Neural cell (in vitro differentiated cells): ENCODE measurements at regions not wholly inside any gene's neighbourhood (a gene's known extent, or its start where the extent isn't known, plus 50 kb on each side); places are given as distances from the start of the nearest gene placed in this dataset.

Experiments used
- H2AFZ ChIP-seq: fragments of 200-600, 300-800 bp; sonication (generic), shearing (Covaris generic); 2 replicates; pipeline ENCODE4 v1.6.0; 2014; ENCODE audit warnings: low read depth, mild to moderate bottlenecking, antibody characterized with exemption, low read length, moderate library complexity
- H3F3A ChIP-seq: fragments of 200-600 bp; shearing (Covaris generic); 2 replicates; pipeline ENCODE4 v1.6.1; 2016; ENCODE audit warnings: mild to moderate bottlenecking, moderate library complexity, mixed read lengths, antibody characterized with exemption, low read length; ENCODE audit not compliant: insufficient read depth, poor library complexity, severe bottlenecking
- H3K27ac ChIP-seq: fragments of 200-600, 300-800 bp; sonication (generic), shearing (Covaris generic); 2 replicates; pipeline ENCODE4 v1.5.1; 2014; ENCODE audit warnings: mild to moderate bottlenecking, low read length, moderate library complexity
- H3K27me3 ChIP-seq: fragments of 300-800, 200-600 bp; sonication (generic), shearing (Covaris generic); 2 replicates; pipeline ENCODE4 v1.6.0; 2014; ENCODE audit warnings: mild to moderate bottlenecking, low read depth, low read length, moderate library complexity; ENCODE audit not compliant: insufficient read depth
- H3K36me3 ChIP-seq: fragments of 300-800, 200-600 bp; sonication (generic), shearing (Covaris generic); 2 replicates; pipeline ENCODE4 v1.5.1; 2014; ENCODE audit warnings: mild to moderate bottlenecking, antibody characterized with exemption, low read length, moderate library complexity; ENCODE audit not compliant: insufficient read depth
- H3K4me2 ChIP-seq: fragments of 300-800, 200-600 bp; sonication (generic), shearing (Covaris generic); 2 replicates; pipeline ENCODE4 v1.6.0; 2014; ENCODE audit warnings: mild to moderate bottlenecking, low read length
- H3K4me3 ChIP-seq: fragments of 300-800, 200-600 bp; sonication (generic), shearing (Covaris generic); 2 replicates; pipeline ENCODE4 v1.5.1; 2014; ENCODE audit warnings: mild to moderate bottlenecking, low read length, moderate library complexity
- H3K79me2 ChIP-seq: fragments of 200-600 bp; shearing (Covaris generic); replicated peaks from 2 replicates; pipeline ENCODE4 v1.6.0; 2014; ENCODE audit warnings: mild to moderate bottlenecking, low read length, moderate library complexity; ENCODE audit not compliant: insufficient read depth
- H3K9ac ChIP-seq: fragments of 300-800, 200-600 bp; sonication (generic), shearing (Covaris generic); 2 replicates; pipeline ENCODE4 v1.6.1; 2016; ENCODE audit warnings: mild to moderate bottlenecking, low read length, mixed read lengths
- H3K9me2 ChIP-seq: fragments of 200-600 bp; shearing (Covaris generic); 2 replicates; pipeline ENCODE4 v1.6.1; 2016; ENCODE audit warnings: mild to moderate bottlenecking, low read length, mixed read lengths; ENCODE audit not compliant: insufficient read depth
- H3K9me3 ChIP-seq: fragments of 200-600, 300-800 bp; sonication (generic), shearing (Covaris generic); 2 replicates; pipeline ENCODE4 v1.6.1; 2016; ENCODE audit warnings: mild to moderate bottlenecking, mixed run types, low read length, moderate library complexity, mixed read lengths
- H4K20me1 ChIP-seq: fragments of 200-600 bp; shearing (Covaris generic); 2 replicates; pipeline ENCODE4 v1.6.1; 2016; ENCODE audit warnings: mild to moderate bottlenecking, mixed run types; ENCODE audit not compliant: insufficient read depth
- EP300 ChIP-seq: fragments of 450-650 bp; conservative IDR thresholded peaks from 2 replicates; pipeline ENCODE4 v1.6.1; 2014; ENCODE audit warnings: antibody characterized with exemption, mild to moderate bottlenecking, moderate library complexity; ENCODE audit not compliant: poor library complexity, severe bottlenecking
- EZH2 ChIP-seq: fragments of 200-600, 300-800 bp; shearing (Covaris generic), sonication (generic); IDR thresholded peaks from 2 replicates; pipeline ENCODE4 v1.6.1; 2014; ENCODE audit warnings: antibody characterized with exemption, low read length, borderline replicate concordance, mild to moderate bottlenecking; ENCODE audit not compliant: insufficient read depth, poor library complexity, severe bottlenecking
- MXI1 ChIP-seq: fragments of 450-650 bp; conservative IDR thresholded peaks from 2 replicates; pipeline ENCODE4 v1.6.1; 2014; ENCODE audit warnings: antibody characterized with exemption, mild to moderate bottlenecking; ENCODE audit not compliant: poor library complexity, severe bottlenecking
- POLR2AphosphoS5 ChIP-seq: IDR thresholded peaks from 2 replicates; pipeline ENCODE4 v1.6.1; 2012
- RAD21 ChIP-seq: fragments of 450-650 bp; conservative IDR thresholded peaks from 2 replicates; pipeline ENCODE4 v1.6.1; 2014; ENCODE audit warnings: antibody characterized with exemption, mild to moderate bottlenecking, moderate library complexity
- SMC3 ChIP-seq: fragments of 450-650 bp; conservative IDR thresholded peaks from 2 replicates; pipeline ENCODE4 v1.6.1; 2014; ENCODE audit warnings: antibody characterized with exemption, mild to moderate bottlenecking, moderate library complexity; ENCODE audit not compliant: poor library complexity
- TAF1 ChIP-seq: IDR thresholded peaks from 2 replicates; pipeline ENCODE4 v1.6.1; 2012; ENCODE audit warnings: low read depth
- TF ChIP-seq, protein P1 (sequence below): IDR thresholded peaks from 2 replicates; pipeline ENCODE4 v1.6.1; 2012; ENCODE audit warnings: borderline replicate concordance
- TF ChIP-seq, protein P2 (sequence below): fragments of 450-650 bp; IDR thresholded peaks from 2 replicates; pipeline ENCODE4 v1.5.1; 2014; ENCODE audit warnings: antibody characterized with exemption, mild to moderate bottlenecking, moderate library complexity; ENCODE audit not compliant: poor library complexity, severe bottlenecking

DNA sequence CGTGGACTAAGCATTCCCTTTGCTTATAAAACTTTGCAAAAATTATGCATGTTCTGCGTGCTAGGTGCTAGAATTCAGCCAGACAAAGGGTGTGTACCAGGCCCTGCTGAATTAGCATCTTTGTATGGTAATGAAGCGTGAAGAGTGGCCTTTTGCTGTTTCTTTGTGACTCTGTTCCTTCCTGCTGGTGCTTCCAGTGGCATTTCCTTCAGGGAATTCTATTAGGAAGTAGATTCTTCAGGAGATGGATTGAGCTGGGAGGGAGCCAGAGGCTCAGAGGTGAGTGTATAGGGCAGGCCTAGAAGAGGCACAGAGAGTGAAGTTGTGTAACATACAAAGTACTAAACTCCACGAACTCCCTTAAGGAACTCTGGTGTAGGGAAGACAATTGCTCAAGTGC lies 73.9 kb upstream of the ASIC2 start:
- Histone ChIP-seq H4K20me1 (no peaks in the 10 kb centered on the region), H3K36me3 (no peaks in the 10 kb centered on the region), H3K27ac (no peak overlapping the region), H3K9ac (no peak overlapping the region), H3K4me2 (no peak overlapping the region), H3K9me3 (no peaks in the 10 kb centered on the region), H3K27me3 (no peaks in the 10 kb centered on the region), H3K9me2 (no peaks in the 10 kb centered on the region), H3K79me2 (no peaks in the 10 kb centered on the region), H2AFZ (no peak overlapping the region), H3K4me3 (no peak overlapping the region), H3F3A (no peaks in the 10 kb centered on the region)
- TF ChIP-seq MXI1 (no peak), RAD21 (no peak), POLR2AphosphoS5 (no peak), EZH2 (no peak), SMC3 (no peak), TAF1 (no peak), EP300 (no peak)
- TF ChIP-seq, protein P1, sequence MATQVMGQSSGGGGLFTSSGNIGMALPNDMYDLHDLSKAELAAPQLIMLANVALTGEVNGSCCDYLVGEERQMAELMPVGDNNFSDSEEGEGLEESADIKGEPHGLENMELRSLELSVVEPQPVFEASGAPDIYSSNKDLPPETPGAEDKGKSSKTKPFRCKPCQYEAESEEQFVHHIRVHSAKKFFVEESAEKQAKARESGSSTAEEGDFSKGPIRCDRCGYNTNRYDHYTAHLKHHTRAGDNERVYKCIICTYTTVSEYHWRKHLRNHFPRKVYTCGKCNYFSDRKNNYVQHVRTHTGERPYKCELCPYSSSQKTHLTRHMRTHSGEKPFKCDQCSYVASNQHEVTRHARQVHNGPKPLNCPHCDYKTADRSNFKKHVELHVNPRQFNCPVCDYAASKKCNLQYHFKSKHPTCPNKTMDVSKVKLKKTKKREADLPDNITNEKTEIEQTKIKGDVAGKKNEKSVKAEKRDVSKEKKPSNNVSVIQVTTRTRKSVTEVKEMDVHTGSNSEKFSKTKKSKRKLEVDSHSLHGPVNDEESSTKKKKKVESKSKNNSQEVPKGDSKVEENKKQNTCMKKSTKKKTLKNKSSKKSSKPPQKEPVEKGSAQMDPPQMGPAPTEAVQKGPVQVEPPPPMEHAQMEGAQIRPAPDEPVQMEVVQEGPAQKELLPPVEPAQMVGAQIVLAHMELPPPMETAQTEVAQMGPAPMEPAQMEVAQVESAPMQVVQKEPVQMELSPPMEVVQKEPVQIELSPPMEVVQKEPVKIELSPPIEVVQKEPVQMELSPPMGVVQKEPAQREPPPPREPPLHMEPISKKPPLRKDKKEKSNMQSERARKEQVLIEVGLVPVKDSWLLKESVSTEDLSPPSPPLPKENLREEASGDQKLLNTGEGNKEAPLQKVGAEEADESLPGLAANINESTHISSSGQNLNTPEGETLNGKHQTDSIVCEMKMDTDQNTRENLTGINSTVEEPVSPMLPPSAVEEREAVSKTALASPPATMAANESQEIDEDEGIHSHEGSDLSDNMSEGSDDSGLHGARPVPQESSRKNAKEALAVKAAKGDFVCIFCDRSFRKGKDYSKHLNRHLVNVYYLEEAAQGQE, result no peak
- TF ChIP-seq, protein P2, sequence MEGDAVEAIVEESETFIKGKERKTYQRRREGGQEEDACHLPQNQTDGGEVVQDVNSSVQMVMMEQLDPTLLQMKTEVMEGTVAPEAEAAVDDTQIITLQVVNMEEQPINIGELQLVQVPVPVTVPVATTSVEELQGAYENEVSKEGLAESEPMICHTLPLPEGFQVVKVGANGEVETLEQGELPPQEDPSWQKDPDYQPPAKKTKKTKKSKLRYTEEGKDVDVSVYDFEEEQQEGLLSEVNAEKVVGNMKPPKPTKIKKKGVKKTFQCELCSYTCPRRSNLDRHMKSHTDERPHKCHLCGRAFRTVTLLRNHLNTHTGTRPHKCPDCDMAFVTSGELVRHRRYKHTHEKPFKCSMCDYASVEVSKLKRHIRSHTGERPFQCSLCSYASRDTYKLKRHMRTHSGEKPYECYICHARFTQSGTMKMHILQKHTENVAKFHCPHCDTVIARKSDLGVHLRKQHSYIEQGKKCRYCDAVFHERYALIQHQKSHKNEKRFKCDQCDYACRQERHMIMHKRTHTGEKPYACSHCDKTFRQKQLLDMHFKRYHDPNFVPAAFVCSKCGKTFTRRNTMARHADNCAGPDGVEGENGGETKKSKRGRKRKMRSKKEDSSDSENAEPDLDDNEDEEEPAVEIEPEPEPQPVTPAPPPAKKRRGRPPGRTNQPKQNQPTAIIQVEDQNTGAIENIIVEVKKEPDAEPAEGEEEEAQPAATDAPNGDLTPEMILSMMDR, result no peak

DNA sequence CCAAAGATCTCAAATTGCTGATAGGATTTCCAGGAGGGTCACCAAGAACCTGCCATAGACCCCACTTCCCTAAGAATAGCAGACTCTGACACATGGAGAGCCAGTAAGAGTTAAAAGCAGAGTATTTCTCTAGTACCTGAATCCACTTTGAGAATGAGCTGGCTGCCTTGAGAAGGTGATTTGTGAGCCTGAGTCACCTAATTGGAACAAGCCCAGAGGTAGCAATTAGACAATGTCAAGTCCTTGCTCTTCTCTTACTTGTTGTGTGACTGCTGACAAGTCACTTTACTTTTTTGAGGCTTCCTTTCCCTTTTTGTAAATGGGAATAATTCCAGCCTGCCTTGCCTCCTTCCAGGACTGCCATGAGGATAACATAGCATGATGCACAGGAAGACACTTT lies 76.1 kb upstream of the ASIC2 start:
- Histone ChIP-seq H3K9me3 (no peaks in the 10 kb centered on the region), H3K27me3 (no peaks in the 10 kb centered on the region), H3F3A (no peaks in the 10 kb centered on the region), H3K27ac (no peak overlapping the region), H3K4me2 (no peak overlapping the region), H3K4me3 (no peak overlapping the region), H4K20me1 (no peaks in the 10 kb centered on the region), H2AFZ (no peak overlapping the region), H3K79me2 (no peaks in the 10 kb centered on the region), H3K9ac (no peak overlapping the region), H3K9me2 (no peaks in the 10 kb centered on the region), H3K36me3 (no peaks in the 10 kb centered on the region)
- TF ChIP-seq TAF1 (no peak), POLR2AphosphoS5 (no peak), MXI1 (no peak), EP300 (no peak), EZH2 (no peak), SMC3 (no peak), RAD21 (no peak)
- TF ChIP-seq, protein P1, result no peak
- TF ChIP-seq, protein P2, result no peak
